HCT116 (cell line): ENCODE measurements at regions not wholly inside any gene's neighbourhood (a gene's known extent, or its start where the extent isn't known, plus 50 kb on each side); places are given as distances from the start of the nearest gene placed in this dataset.

ENCODE experiments used
- ATAC-seq: fragments of 200-7000 bp; cut with Tn5 transposase; 2 replicates; pipeline ENCODE4 v1.9.1; 2020; ENCODE audit warnings: mild to moderate bottlenecking, moderate library complexity
- BruUV-seq: library from RNA; stranded (reverse); fragments of 400-500 nt; replicated peaks from 2 replicates; lab custom pipeline; 2021; lab: Mats Ljungman, UMichigan
- CTCF ChIA-PET: fragments of 300-600 bp; sonication (Branson Sonifier 250); formaldehyde crosslinking; loops from one replicate; lab custom pipeline; 2021; ENCODE audit warnings: antibody characterized with exemption; lab: Charles Lee
- POLR2A ChIA-PET: fragments of 300-600, 350-600 bp; sonication (Branson Sonifier 250); formaldehyde crosslinking; loops from one replicate; lab custom pipeline; 2021; ENCODE audit warnings: antibody characterized with exemption; lab: Charles Lee
- RAD21 ChIA-PET, 2 experiments: fragments of 300-600 bp; sonication (Branson Sonifier 250); formaldehyde crosslinking; loops; one replicate each; lab custom pipeline; 2023; ENCODE audit warnings: low total read pairs in 2 of 2; ENCODE audit not compliant: uncharacterized antibody in 2 of 2, unreplicated experiment in 2 of 2, low non-redundant PET in 1 of 2; lab: Charles Lee
- DNase-seq: peaks from one replicate; pipeline ENCODE4 v3.0.0-alpha.2; 2010; ENCODE audit warnings: low read depth, low spot score
- H2AFZ ChIP-seq: fragments of 200-600 bp; shearing (Covaris generic), sonication (generic); 2 replicates; pipeline ENCODE4 v1.6.1; 2017; ENCODE audit warnings: low read depth, mixed run types, mixed read lengths, antibody characterized with exemption, low read length; ENCODE audit not compliant: poor library complexity, severe bottlenecking
- H3K27ac ChIP-seq: 2 replicates; pipeline ENCODE4 v1.5.1; 2012; ENCODE audit warnings: low read depth, low read length
- H3K27me3 ChIP-seq: fragments of 200-600 bp; sonication (generic); 2 replicates; pipeline ENCODE4 v1.6.1; 2016; ENCODE audit warnings: mixed run types, low read length, mixed read lengths; ENCODE audit not compliant: insufficient read depth
- H3K36me3 ChIP-seq, 2 experiments: fragments of 200-500 bp in 1 of 2; fragments of 200-600 bp in 1 of 2; sonication (Bioruptor generic) in 1 of 2; sonication (generic) in 1 of 2; 2 replicates each; pipeline versions ENCODE4 v1.5.1 to v1.6.1; 2014 to 2016; ENCODE audit warnings: low read length in 2 of 2, inconsistent platforms in 1 of 2, mixed read lengths in 1 of 2, mixed run types in 1 of 2; ENCODE audit not compliant: insufficient read depth in 2 of 2, control insufficient read depth in 1 of 2
- H3K4me1 ChIP-seq, 2 experiments: fragments of 200-600 bp in 1 of 2; sonication (generic) in 1 of 2; 2 replicates each; pipeline versions ENCODE4 v1.5.1 to v1.6.1; 2012 to 2017; ENCODE audit warnings: low read length in 2 of 2, inconsistent platforms in 1 of 2, mild to moderate bottlenecking in 1 of 2, mixed read lengths in 1 of 2, mixed run types in 1 of 2, moderate library complexity in 1 of 2; ENCODE audit not compliant: insufficient read depth in 2 of 2, control insufficient read depth in 1 of 2
- H3K4me2 ChIP-seq: fragments of 200-600 bp; sonication (generic); 2 replicates; pipeline ENCODE4 v1.6.1; 2017; ENCODE audit warnings: mixed run types, low read length, mixed read lengths
- H3K4me3 ChIP-seq, 2 experiments: fragments of 200-600 bp in 1 of 2; sonication (generic) in 1 of 2; replicated peaks in 1 of 2; 2 replicates each; pipeline ENCODE4 v1.5.1; 2011 to 2016; ENCODE audit warnings: low read length in 2 of 2, control low read depth in 1 of 2, low read depth in 1 of 2, mild to moderate bottlenecking in 1 of 2, mixed read lengths in 1 of 2, mixed run types in 1 of 2
- H3K79me2 ChIP-seq: fragments of 200-600 bp; sonication (generic); 2 replicates; pipeline ENCODE4 v1.6.1; 2017; ENCODE audit warnings: mild to moderate bottlenecking, mixed run types, low read length, moderate library complexity, mixed read lengths; ENCODE audit not compliant: insufficient read depth
- H3K9ac ChIP-seq: fragments of 200-600 bp; sonication (generic); 2 replicates; pipeline ENCODE4 v1.6.1; 2016; ENCODE audit warnings: low read length, mixed read lengths
- H3K9me2 ChIP-seq: fragments of 200-600 bp; sonication (generic), shearing (Covaris generic); 2 replicates; pipeline ENCODE4 v1.6.1; 2017; ENCODE audit warnings: mixed run types, mild to moderate bottlenecking, moderate library complexity; ENCODE audit not compliant: insufficient read depth
- H3K9me3 ChIP-seq, 2 experiments: fragments of 200-500 bp in 1 of 2; fragments of 200-600 bp in 1 of 2; sonication (Bioruptor generic) in 1 of 2; sonication (generic) in 1 of 2; 2 replicates each; pipeline ENCODE4 v1.6.1; 2014 to 2017; ENCODE audit warnings: low read length in 2 of 2, mixed read lengths in 2 of 2, inconsistent platforms in 1 of 2, low read depth in 1 of 2, mild to moderate bottlenecking in 1 of 2, mixed run types in 1 of 2, moderate library complexity in 1 of 2; ENCODE audit not compliant: control insufficient read depth in 1 of 2, insufficient read depth in 1 of 2
- H4K20me1 ChIP-seq: fragments of 200-600 bp; sonication (generic), shearing (Covaris generic); 2 replicates; pipeline ENCODE4 v1.6.1; 2017; ENCODE audit warnings: mixed run types, mild to moderate bottlenecking, moderate library complexity; ENCODE audit not compliant: insufficient read depth
- ATF3 ChIP-seq: IDR thresholded peaks from 2 replicates; pipeline ENCODE4 v1.6.1; 2012
- EZH2phosphoT487 ChIP-seq: fragments of 200-600 bp; IDR thresholded peaks from 2 replicates; pipeline ENCODE4 v1.6.1; 2018; ENCODE audit warnings: antibody characterized with exemption, borderline replicate concordance
- FOSL1 ChIP-seq: IDR thresholded peaks from 2 replicates; pipeline ENCODE4 v1.6.1; 2012; ENCODE audit warnings: low read depth
- MAX ChIP-seq: IDR thresholded peaks from 2 replicates; pipeline ENCODE4 v1.6.1; 2012
- POLR2A ChIP-seq: IDR thresholded peaks from 2 replicates; pipeline ENCODE4 v1.7.0; 2011; ENCODE audit warnings: borderline replicate concordance; ENCODE audit not compliant: insufficient read depth, insufficient read length; ENCODE audit errors: extremely low read depth
- POLR2AphosphoS5 ChIP-seq: IDR thresholded peaks from 2 replicates; pipeline ENCODE4 v1.6.1; 2011; ENCODE audit warnings: mild to moderate bottlenecking, low read depth, low read length, moderate library complexity
- RAD21 ChIP-seq: IDR thresholded peaks from 2 replicates; pipeline ENCODE4 v1.6.1; 2012; ENCODE audit warnings: low read depth, mild to moderate bottlenecking
- REST ChIP-seq: IDR thresholded peaks from 2 replicates; pipeline ENCODE4 v1.6.1; 2012; ENCODE audit warnings: low read depth
- SP1 ChIP-seq: IDR thresholded peaks from 2 replicates; pipeline ENCODE4 v1.6.1; 2012; ENCODE audit warnings: low read depth
- ZFX ChIP-seq: fragments of 450-650 bp; IDR thresholded peaks from 2 replicates; pipeline ENCODE4 v1.6.1; 2017
- ZNF274 ChIP-seq: fragments of 200-500 bp; sonication (Bioruptor generic); IDR thresholded peaks from 2 replicates; pipeline ENCODE4 v1.6.1; 2014; ENCODE audit warnings: mild to moderate bottlenecking, low read depth, low read length, inconsistent platforms
- intact Hi-C: fragments of 100-400 bp; cut with micrococcal nuclease; formaldehyde crosslinking; loops from 2 replicates; pipeline ENCODE4 v1.10.0; 2022

- CTCF ChIA-PET: no interaction called here
- no peak for TF ChIP-seq REST
- TF ChIP-seq SP1: no peak
- TF ChIP-seq FOSL1: no peak
- TF ChIP-seq ZFX: no peak
- RAD21 ChIA-PET: no interaction called here
- H3K79me2 ChIP-seq: no peaks in the 10 kb centered on the region
- no peak overlapping the region for H3K9ac ChIP-seq
- H3K9me2 ChIP-seq: no peaks in the 10 kb centered on the region
- intact Hi-C loops: no loop called here
- no peaks in the 10 kb centered on the region; a peak in 1 of 4 replicates for H3K9me3 ChIP-seq
- H2AFZ ChIP-seq: no peak overlapping the region
- H3K27me3 ChIP-seq: no peaks in the 10 kb centered on the region
- no peak overlapping the region for H3K27ac ChIP-seq
- no peak for DNase-seq
- H3K4me2 ChIP-seq: no peak overlapping the region
- POLR2A ChIA-PET: no interaction called here
- no peaks in the 10 kb centered on the region for H3K36me3 ChIP-seq
- H4K20me1 ChIP-seq: no peaks in the 10 kb centered on the region
- no peak overlapping the region for H3K4me3 ChIP-seq
- no peaks in the 10 kb centered on the region for H3K4me1 ChIP-seq
- no peak for ATAC-seq
- BruUV-seq: no TSS peak
These were observed 105.3 kb downstream of the BMS1 start for GRCh38 chr10:42887734-42888503.

- no peak overlapping the region for H3K27ac ChIP-seq
- ChIA-PET CTCF (no interaction called here), POLR2A (no interaction called here), RAD21 (no interaction called here)
- H3K27me3 ChIP-seq: no peaks in the 10 kb centered on the region
- H3K79me2 ChIP-seq: no peaks in the 10 kb centered on the region
- BruUV-seq: no TSS peak
- H3K4me3 ChIP-seq: no peak overlapping the region
- H3K36me3 ChIP-seq: no peaks in the 10 kb centered on the region
- no peaks in the 10 kb centered on the region for H3K4me1 ChIP-seq
- no peaks in the 10 kb centered on the region for H4K20me1 ChIP-seq
- no peaks in the 10 kb centered on the region for H3K9me3 ChIP-seq
- ATAC-seq (no peak), DNase-seq (no peak)
- H3K9me2 ChIP-seq: no peaks in the 10 kb centered on the region
- intact Hi-C loops: no loop called here
- H3K9ac ChIP-seq: no peak overlapping the region
- H3K4me2 ChIP-seq: no peak overlapping the region
- no peak overlapping the region for H2AFZ ChIP-seq
- no peak for TF ChIP-seq RAD21
- TF ChIP-seq ATF3: no peak
- TF ChIP-seq SP1: no peak
- no peak for TF ChIP-seq REST
- TF ChIP-seq ZFX: no peak
- no peak for TF ChIP-seq POLR2AphosphoS5
- no peak for TF ChIP-seq ZNF274
- TF ChIP-seq POLR2A: no peak
- no peak for TF ChIP-seq MAX
- no peak for TF ChIP-seq EZH2phosphoT487
- TF ChIP-seq FOSL1: no peak
These were observed 106.0 kb downstream of the BMS1 start for GRCh38 chr10:42888504-42889095.
